ENCODE measurements at regions not wholly inside any gene's neighbourhood (a gene's known extent, or its start where the extent isn't known, plus 50 kb on each side); places are given as distances from the start of the nearest gene placed in this dataset.

DNA sequence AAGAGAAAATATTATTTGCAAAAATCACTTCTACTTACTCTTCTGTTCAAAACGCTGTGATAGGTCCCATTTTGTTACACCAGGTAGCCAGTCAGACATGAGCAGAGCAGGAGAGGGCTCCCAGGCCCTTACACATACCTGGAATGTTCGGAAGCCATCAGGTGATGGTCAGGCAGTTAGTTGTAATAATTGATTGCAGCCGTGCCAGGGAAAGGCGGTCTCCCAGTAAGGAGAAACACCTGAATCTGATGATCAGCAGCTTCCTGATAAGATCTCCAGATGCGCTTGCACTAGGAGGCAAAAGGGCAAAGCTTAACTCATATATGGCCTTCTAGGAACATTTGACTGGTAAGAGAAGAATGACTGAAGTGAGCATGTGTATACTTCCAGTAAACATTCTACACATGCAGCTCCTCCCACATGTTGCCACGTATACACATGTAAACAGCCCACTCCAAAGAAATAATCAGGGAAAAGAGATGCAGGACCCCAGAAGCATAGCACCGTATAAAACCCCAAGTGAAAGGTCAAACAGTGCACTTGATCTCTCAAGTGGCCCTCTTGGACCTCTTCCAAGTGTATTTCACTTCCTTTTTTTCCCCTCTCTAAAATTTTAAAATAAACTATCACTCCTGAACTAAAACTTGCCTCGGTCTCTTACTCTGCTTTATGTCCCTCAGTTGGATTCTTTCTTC, 1338.0 kb downstream of the FSTL5 start:
- TF ChIP-seq CTCF (IDR thresholded peaks at IDR 0.05) (no peak), POLR2A (IDR thresholded peaks at IDR 0.05) (no peak)
